IMR-90 (cell line): ENCODE measurements at regions not wholly inside any gene's neighbourhood (a gene's known extent, or its start where the extent isn't known, plus 50 kb on each side); places are given as distances from the start of the nearest gene placed in this dataset.

Experiments used
- ATAC-seq: fragments of 200-7000 bp; cut with Tn5 transposase; 2 replicates; pipeline ENCODE4 v1.9.1; 2020; ENCODE audit warnings: low read depth, mild to moderate bottlenecking, moderate library complexity
- BruUV-seq: library from RNA; stranded (reverse); fragments of 400-500 nt; replicated peaks from 2 replicates; lab custom pipeline; 2021; lab: Mats Ljungman, UMichigan
- CTCF ChIA-PET: fragments of 300-600 bp; formaldehyde crosslinking; extraction: SDS; loops from one replicate; lab custom pipeline; 2021; ENCODE audit warnings: antibody characterized with exemption; lab: Yijun Ruan, JAX
- POLR2A ChIA-PET: fragments of 300-600 bp; sonication (Branson Sonifier 250); formaldehyde crosslinking; loops from one replicate; lab custom pipeline; 2022; ENCODE audit warnings: antibody characterized with exemption; ENCODE audit not compliant: unreplicated experiment; lab: Charles Lee
- DNase-seq: peaks from one replicate; pipeline ENCODE4 v3.0.0; 2013
- H2AFZ ChIP-seq: replicated peaks from 2 replicates; pipeline ENCODE3; 2013; ENCODE audit warnings: low read length, mild to moderate bottlenecking; ENCODE audit not compliant: poor library complexity
- H2AK5ac ChIP-seq: 2 replicates; pipeline ENCODE4 v1.6.1; 2013; ENCODE audit warnings: low read depth, low read length, inconsistent platforms
- H2AK9ac ChIP-seq: replicated peaks from 2 replicates; pipeline ENCODE3; 2013; ENCODE audit warnings: mild to moderate bottlenecking, low read depth, low read length, moderate library complexity; ENCODE audit not compliant: poor library complexity
- H2BK120ac ChIP-seq: 2 replicates; pipeline ENCODE4 v1.6.1; 2013; ENCODE audit warnings: low read depth, low read length, inconsistent platforms
- H2BK15ac ChIP-seq: 3 replicates; pipeline ENCODE4 v1.6.1; 2013; ENCODE audit warnings: low read depth, low read length, inconsistent platforms
- H2BK20ac ChIP-seq: 2 replicates; pipeline ENCODE4 v1.6.1; 2013; ENCODE audit warnings: low read depth, mild to moderate bottlenecking, inconsistent platforms, low read length, moderate library complexity
- H2BK5ac ChIP-seq: 2 replicates; pipeline ENCODE4 v1.6.1; 2013; ENCODE audit warnings: mild to moderate bottlenecking, low read depth, low read length, inconsistent platforms; ENCODE audit not compliant: poor library complexity, severe bottlenecking
- H3K14ac ChIP-seq: replicated peaks from 2 replicates; pipeline ENCODE4 v1.6.1; 2013; ENCODE audit warnings: low read depth, low read length, inconsistent platforms
- H3K18ac ChIP-seq: 2 replicates; pipeline ENCODE4 v1.6.1; 2013; ENCODE audit warnings: low read depth, low read length, control low read depth
- H3K23ac ChIP-seq: 2 replicates; pipeline ENCODE4 v1.6.1; 2013; ENCODE audit warnings: low read depth, low read length, inconsistent platforms
- H3K27ac ChIP-seq: 2 replicates; pipeline ENCODE4 v1.5.1; 2013; ENCODE audit warnings: mild to moderate bottlenecking, control low read depth, low read length; ENCODE audit not compliant: insufficient read depth
- H3K27me3 ChIP-seq: 2 replicates; pipeline ENCODE4 v1.6.1; 2013; ENCODE audit warnings: low read length; ENCODE audit not compliant: control insufficient read depth, insufficient read depth
- H3K36me3 ChIP-seq: 2 replicates; pipeline ENCODE4 v1.6.1; 2013; ENCODE audit warnings: low read length, mixed read lengths; ENCODE audit not compliant: control insufficient read depth, insufficient read depth
- H3K4ac ChIP-seq: 2 replicates; pipeline ENCODE4 v1.6.1; 2013; ENCODE audit warnings: low read depth, low read length, inconsistent platforms
- H3K4me1 ChIP-seq: 2 replicates; pipeline ENCODE4 v1.6.1; 2013; ENCODE audit warnings: low read length, mixed read lengths; ENCODE audit not compliant: control insufficient read depth, insufficient read depth
- H3K4me2 ChIP-seq: 2 replicates; pipeline ENCODE4 v1.6.1; 2013; ENCODE audit warnings: low read depth, mild to moderate bottlenecking, control low read depth, low read length, moderate library complexity
- H3K4me3 ChIP-seq: 2 replicates; pipeline ENCODE4 v1.5.1; 2013; ENCODE audit warnings: low read depth, mild to moderate bottlenecking, control low read depth, low read length, moderate library complexity; ENCODE audit not compliant: insufficient read depth
- H3K56ac ChIP-seq: 2 replicates; pipeline ENCODE4 v1.6.1; 2013; ENCODE audit warnings: low read length, inconsistent platforms; ENCODE audit not compliant: insufficient read depth; ENCODE audit errors: extremely low read depth
- H3K79me1 ChIP-seq, 2 experiments: 2 replicates each; pipeline ENCODE4 v1.6.1; 2013; ENCODE audit warnings: low read length in 2 of 2, inconsistent platforms in 1 of 2, low read depth in 1 of 2
- H3K9ac ChIP-seq: 2 replicates; pipeline ENCODE4 v1.6.1; 2013; ENCODE audit warnings: low read depth, low read length, control low read depth
- H3K9me1 ChIP-seq: 2 replicates; pipeline ENCODE4 v1.6.1; 2013; ENCODE audit warnings: low read length, inconsistent platforms; ENCODE audit not compliant: insufficient read depth
- H3K9me3 ChIP-seq: 2 replicates; pipeline ENCODE4 v1.6.1; 2013; ENCODE audit warnings: low read length; ENCODE audit not compliant: control insufficient read depth, insufficient read depth
- H4K20me1 ChIP-seq: 2 replicates; pipeline ENCODE4 v1.6.1; 2013; ENCODE audit warnings: low read length, inconsistent platforms; ENCODE audit not compliant: insufficient read depth
- H4K5ac ChIP-seq: 2 replicates; pipeline ENCODE4 v1.6.1; 2013; ENCODE audit warnings: mild to moderate bottlenecking, low read depth, low read length, control low read depth
- H4K8ac ChIP-seq, 2 experiments: 2 replicates each; pipeline ENCODE4 v1.6.1; 2013; ENCODE audit warnings: low read depth in 2 of 2, low read length in 2 of 2, control low read depth in 1 of 2, inconsistent platforms in 1 of 2
- H4K91ac ChIP-seq: 2 replicates; pipeline ENCODE4 v1.6.1; 2013; ENCODE audit warnings: low read depth, low read length, inconsistent platforms; ENCODE audit not compliant: insufficient read depth
- BHLHE40 ChIP-seq: fragments of 150-350 bp; IDR thresholded peaks from 2 replicates; pipeline ENCODE4 v1.6.1; 2016; ENCODE audit warnings: mild to moderate bottlenecking, low read depth, low read length
- CEBPB ChIP-seq: IDR thresholded peaks from 2 replicates; pipeline ENCODE4 v1.6.1; 2012; ENCODE audit warnings: low read depth, low read length, improper control_type of control experiment
- CHD1 ChIP-seq: IDR thresholded peaks from 2 replicates; pipeline ENCODE4 v1.6.1; 2012; ENCODE audit warnings: low read depth, low read length, improper control_type of control experiment
- CTCF ChIP-seq: conservative IDR thresholded peaks from 2 replicates; pipeline ENCODE4 v1.5.1; 2012; ENCODE audit warnings: mild to moderate bottlenecking, low read depth, low read length, improper control_type of control experiment
- FOS ChIP-seq: fragments of 150-350 bp; IDR thresholded peaks from 2 replicates; pipeline ENCODE4 v1.6.1; 2016; ENCODE audit warnings: low read depth, low read length
- MAFK ChIP-seq: IDR thresholded peaks from 2 replicates; pipeline ENCODE4 v1.6.1; 2012; ENCODE audit warnings: low read depth, low read length, improper control_type of control experiment
- MAZ ChIP-seq: IDR thresholded peaks from 2 replicates; pipeline ENCODE4 v1.6.1; 2012; ENCODE audit warnings: low read depth, mild to moderate bottlenecking, low read length, improper control_type of control experiment, moderate library complexity, borderline replicate concordance
- MXI1 ChIP-seq: IDR thresholded peaks from 2 replicates; pipeline ENCODE4 v1.6.1; 2012; ENCODE audit warnings: low read depth, mild to moderate bottlenecking, low read length, moderate library complexity, borderline replicate concordance
- NFE2L2 ChIP-seq: fragments of 150-350 bp; IDR thresholded peaks from 2 replicates; pipeline ENCODE4 v1.6.1; 2016; ENCODE audit warnings: low read depth, mild to moderate bottlenecking, low read length
- POLR2A ChIP-seq: IDR thresholded peaks from 2 replicates; pipeline ENCODE4 v1.6.1; 2012; ENCODE audit warnings: mild to moderate bottlenecking, low read depth, low read length
- RAD21 ChIP-seq: IDR thresholded peaks from 2 replicates; pipeline ENCODE4 v1.6.1; 2012; ENCODE audit warnings: low read length, improper control_type of control experiment
- RFX5 ChIP-seq: IDR thresholded peaks from 2 replicates; pipeline ENCODE4 v1.8.0; 2012; ENCODE audit warnings: low read depth, mild to moderate bottlenecking, low read length, moderate library complexity
- SMC3 ChIP-seq: fragments of 150-350 bp; IDR thresholded peaks from 2 replicates; pipeline ENCODE4 v1.6.1; 2016; ENCODE audit warnings: low read depth, mild to moderate bottlenecking, antibody characterized with exemption, low read length, moderate library complexity
- WGBS, 2 experiments: methylation state at CpG; one replicate each; pipeline versions ENCODE4 v1.1.5 to v1.1.7; 2013; ENCODE audit warnings: missing lambda C conversion rate in 2 of 2; ENCODE audit not compliant: insufficient read length in 1 of 2; ENCODE audit errors: extremely low coverage in 2 of 2; 5-methylcytosine and 5-hydroxymethylcytosine counted together
- dilution Hi-C: fragments of 300-500 bp; cut with HindIII; formaldehyde crosslinking; loops from one replicate; pipeline ENCODE4 v1.14.3; 2018; ENCODE audit warnings: low sequenced_read_pairs; ENCODE audit not compliant: unreplicated experiment
- in situ Hi-C: fragments of 300-500 bp; cut with MboI; formaldehyde crosslinking; loops from 3 replicates; pipeline ENCODE4 v1.14.3; 2019; ENCODE audit warnings: low sequenced_read_pairs, inconsistent platforms, mixed read lengths
- intact Hi-C: fragments of 100-400 bp; cut with micrococcal nuclease; formaldehyde crosslinking; loops from 2 replicates; pipeline ENCODE4 v1.10.0; 2022
- TF ChIP-seq, protein P1 (sequence below): fragments of 150-350 bp; IDR thresholded peaks from 2 replicates; pipeline ENCODE4 v1.6.1; 2017; ENCODE audit warnings: mild to moderate bottlenecking, antibody characterized with exemption, low read length, low read depth

DNA sequence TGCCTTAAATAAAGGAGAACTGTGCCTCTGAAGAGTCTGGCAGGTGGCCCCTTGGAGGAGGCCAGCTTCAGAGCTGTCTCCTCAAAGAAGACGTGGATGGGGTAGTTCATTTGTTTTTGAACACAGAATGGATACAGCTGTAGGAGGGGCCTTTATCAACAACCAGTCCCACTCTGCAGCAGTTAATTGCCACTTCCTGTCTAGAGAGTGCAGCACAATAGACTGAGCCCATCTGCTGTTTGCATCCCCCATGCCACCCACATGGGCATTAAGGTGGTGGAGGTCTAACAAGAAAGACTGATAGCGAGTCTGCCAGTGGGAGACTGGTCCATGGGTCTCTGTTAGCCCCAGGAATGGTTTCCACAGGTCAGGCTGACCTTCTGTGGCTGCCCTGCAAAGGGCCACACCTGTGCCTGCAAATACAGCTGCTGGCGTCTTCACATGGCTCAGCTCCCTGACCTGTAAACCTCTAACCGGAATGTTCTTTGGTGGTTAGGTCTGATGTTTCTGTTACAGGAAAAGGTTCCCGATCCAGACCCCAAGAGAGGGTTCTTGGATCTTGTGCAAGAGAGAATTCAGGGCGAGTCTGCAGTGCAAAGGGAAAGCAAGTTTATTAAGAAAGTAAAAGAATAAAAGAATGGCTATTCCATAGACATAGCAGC, 153.3 kb upstream of the ITGA6 start:
- CTCF ChIA-PET: no interaction called here
- H2AFZ ChIP-seq: no peak overlapping the region
- WGBS, 2 experiments: no CpG with 5 or more reads among the region's 6 CpGs

More for the DNA sequence above, 153.3 kb upstream of the ITGA6 start:
- no peak overlapping the region for H2AK5ac ChIP-seq
- no peak overlapping the region for H2AK9ac ChIP-seq
- no TSS peak for BruUV-seq
- DNase-seq (no peak), ATAC-seq (no peak)
- H4K8ac ChIP-seq: no peak overlapping the region
- no peak overlapping the region for H3K4me3 ChIP-seq
- no peaks in the 10 kb centered on the region for H3K9me1 ChIP-seq
- H2BK15ac ChIP-seq: no peak overlapping the region
- H4K91ac ChIP-seq: no peak overlapping the region
- no peaks in the 10 kb centered on the region for H4K20me1 ChIP-seq
- peaks cover 5% of the 10 kb centered on the region; the same call in 1 of the 2 replicates for H3K4me1 ChIP-seq
- no peak overlapping the region for H3K4me2 ChIP-seq
- no peaks in the 10 kb centered on the region for H3K79me1 ChIP-seq
- peaks cover 4% of the 10 kb centered on the region; the same call in 1 of the 2 replicates for H3K9me3 ChIP-seq
- H2BK20ac ChIP-seq: no peak overlapping the region
- H3K4ac ChIP-seq: no peak overlapping the region
- H3K56ac ChIP-seq: no peak overlapping the region
- POLR2A ChIA-PET: interaction anchor here (0.6 kb wide), 1 partner anchor 20 kb away, joined by 3 read pairs; no protein-coding TSS in a partner anchor
- no peak overlapping the region for H3K14ac ChIP-seq
- in situ Hi-C loops (no loop called here), dilution Hi-C loops (no loop called here), intact Hi-C loops (no loop called here)
- no peak overlapping the region for H4K5ac ChIP-seq
- no peak overlapping the region for H3K9ac ChIP-seq
- no peak overlapping the region for H3K18ac ChIP-seq
- H2BK5ac ChIP-seq: no peak overlapping the region
- H3K36me3 ChIP-seq: no peaks in the 10 kb centered on the region
- no peak for TF ChIP-seq FOS
- no peak for TF ChIP-seq CTCF
- no peak for TF ChIP-seq CHD1
- TF ChIP-seq MXI1: no peak
- TF ChIP-seq SMC3: no peak
- no peak for TF ChIP-seq BHLHE40
- no peak for TF ChIP-seq NFE2L2
- no peak for TF ChIP-seq RFX5
- TF ChIP-seq RAD21: no peak
- TF ChIP-seq, protein P1, sequence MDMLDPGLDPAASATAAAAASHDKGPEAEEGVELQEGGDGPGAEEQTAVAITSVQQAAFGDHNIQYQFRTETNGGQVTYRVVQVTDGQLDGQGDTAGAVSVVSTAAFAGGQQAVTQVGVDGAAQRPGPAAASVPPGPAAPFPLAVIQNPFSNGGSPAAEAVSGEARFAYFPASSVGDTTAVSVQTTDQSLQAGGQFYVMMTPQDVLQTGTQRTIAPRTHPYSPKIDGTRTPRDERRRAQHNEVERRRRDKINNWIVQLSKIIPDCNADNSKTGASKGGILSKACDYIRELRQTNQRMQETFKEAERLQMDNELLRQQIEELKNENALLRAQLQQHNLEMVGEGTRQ: no peak
- no peak for TF ChIP-seq CEBPB
- no peak for TF ChIP-seq POLR2A
- TF ChIP-seq MAZ: no peak
- TF ChIP-seq MAFK: no peak
- no peaks in the 10 kb centered on the region for H3K27me3 ChIP-seq
- H3K27ac ChIP-seq: no peak overlapping the region
- H2BK120ac ChIP-seq: no peak overlapping the region
- no peak overlapping the region for H3K23ac ChIP-seq
